Brain microvascular endothelial cell (primary cell): ENCODE measurements at regions not wholly inside any gene's neighbourhood (a gene's known extent, or its start where the extent isn't known, plus 50 kb on each side); places are given as distances from the start of the nearest gene placed in this dataset.

Source experiments
- DNase-seq: peaks from one replicate; pipeline ENCODE4 v3.0.0-alpha.2; 2020
- H3K27ac ChIP-seq: fragments of 250-450 bp; sonication (Bioruptor Pico); 2 replicates; pipeline ENCODE4 v1.5.1; 2020; ENCODE audit warnings: mild to moderate bottlenecking, moderate library complexity
- H3K27me3 ChIP-seq: fragments of 250-450 bp; sonication (Bioruptor Pico); replicated peaks from 2 replicates; pipeline ENCODE4 v1.5.1; 2020; ENCODE audit warnings: mild to moderate bottlenecking
- H3K36me3 ChIP-seq: fragments of 250-450 bp; sonication (Bioruptor Pico); replicated peaks from 2 replicates; pipeline ENCODE4 v1.5.1; 2020; ENCODE audit warnings: mild to moderate bottlenecking
- H3K4me3 ChIP-seq: 2 replicates; pipeline ENCODE4 v1.5.1; 2011; ENCODE audit warnings: low read depth, mild to moderate bottlenecking, control low read depth, low read length, moderate library complexity
- in situ Hi-C: cut with HindIII; loops from 2 replicates; pipeline ENCODE4 v1.10.0; 2017; ENCODE audit warnings: low sequenced_read_pairs, low pct_ligation_motif_present
- TF ChIP-seq, protein P1 (sequence below): IDR thresholded peaks from 2 replicates; pipeline ENCODE4 v1.5.1; 2011; ENCODE audit warnings: low read depth, mild to moderate bottlenecking, moderate library complexity, low read length, control low read depth, inconsistent platforms; ENCODE audit errors: missing control alignments

DNA sequence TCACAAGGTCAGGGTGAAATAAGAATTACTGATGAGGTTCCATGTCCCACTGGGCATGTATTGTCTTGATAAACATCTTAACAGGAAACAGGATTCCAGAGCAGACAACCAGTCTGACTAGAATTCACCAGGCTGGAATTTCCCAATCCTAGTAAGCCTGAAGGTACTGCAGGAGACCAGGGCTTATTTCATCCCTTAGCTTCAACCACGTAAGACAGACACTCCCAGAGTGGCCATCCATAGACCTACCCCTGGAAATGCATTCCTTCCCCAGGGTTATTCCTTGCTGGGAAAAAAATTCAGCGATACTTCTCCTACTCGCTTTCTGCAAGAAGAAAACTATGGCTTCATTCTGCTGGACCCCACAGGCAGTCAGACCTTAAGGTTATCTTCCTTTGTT is 785.4 kb downstream of the NR2F1-AS1 start:
- DNase-seq: no peak
- TF ChIP-seq, protein P1, sequence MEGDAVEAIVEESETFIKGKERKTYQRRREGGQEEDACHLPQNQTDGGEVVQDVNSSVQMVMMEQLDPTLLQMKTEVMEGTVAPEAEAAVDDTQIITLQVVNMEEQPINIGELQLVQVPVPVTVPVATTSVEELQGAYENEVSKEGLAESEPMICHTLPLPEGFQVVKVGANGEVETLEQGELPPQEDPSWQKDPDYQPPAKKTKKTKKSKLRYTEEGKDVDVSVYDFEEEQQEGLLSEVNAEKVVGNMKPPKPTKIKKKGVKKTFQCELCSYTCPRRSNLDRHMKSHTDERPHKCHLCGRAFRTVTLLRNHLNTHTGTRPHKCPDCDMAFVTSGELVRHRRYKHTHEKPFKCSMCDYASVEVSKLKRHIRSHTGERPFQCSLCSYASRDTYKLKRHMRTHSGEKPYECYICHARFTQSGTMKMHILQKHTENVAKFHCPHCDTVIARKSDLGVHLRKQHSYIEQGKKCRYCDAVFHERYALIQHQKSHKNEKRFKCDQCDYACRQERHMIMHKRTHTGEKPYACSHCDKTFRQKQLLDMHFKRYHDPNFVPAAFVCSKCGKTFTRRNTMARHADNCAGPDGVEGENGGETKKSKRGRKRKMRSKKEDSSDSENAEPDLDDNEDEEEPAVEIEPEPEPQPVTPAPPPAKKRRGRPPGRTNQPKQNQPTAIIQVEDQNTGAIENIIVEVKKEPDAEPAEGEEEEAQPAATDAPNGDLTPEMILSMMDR: no peak
- no peak overlapping the region for H3K27ac ChIP-seq
- H3K4me3 ChIP-seq: no peak overlapping the region
- H3K27me3 ChIP-seq: no peaks in the 10 kb centered on the region
- H3K36me3 ChIP-seq: no peaks in the 10 kb centered on the region
- in situ Hi-C loops: no loop called here

GRCh38 chr5:92780057-92780456 is 801.0 kb downstream of the NR2F1-AS1 start:
- no peak for DNase-seq
- Histone ChIP-seq H3K27me3 (no peaks in the 10 kb centered on the region), H3K36me3 (no peaks in the 10 kb centered on the region), H3K27ac (no peak overlapping the region), H3K4me3 (no peak overlapping the region)
- in situ Hi-C loops: no loop called here
- TF ChIP-seq, protein P1: no peak

- DNase-seq: no peak
- Histone ChIP-seq H3K27ac (no peak overlapping the region), H3K4me3 (no peak overlapping the region), H3K27me3 (no peaks in the 10 kb centered on the region), H3K36me3 (no peaks in the 10 kb centered on the region)
- in situ Hi-C loops: no loop called here
- TF ChIP-seq, protein P1: no peak
These were observed 801.5 kb downstream of the NR2F1-AS1 start for GRCh38 chr5:92779536-92779935.

GRCh38 chr5:92778261-92778660 is 802.8 kb downstream of the NR2F1-AS1 start:
- DNase-seq: no peak
- Histone ChIP-seq H3K4me3 (no peak overlapping the region), H3K27me3 (no peaks in the 10 kb centered on the region), H3K36me3 (no peaks in the 10 kb centered on the region), H3K27ac (no peak overlapping the region)
- TF ChIP-seq, protein P1: no peak
- in situ Hi-C loops: no loop called here

DNA sequence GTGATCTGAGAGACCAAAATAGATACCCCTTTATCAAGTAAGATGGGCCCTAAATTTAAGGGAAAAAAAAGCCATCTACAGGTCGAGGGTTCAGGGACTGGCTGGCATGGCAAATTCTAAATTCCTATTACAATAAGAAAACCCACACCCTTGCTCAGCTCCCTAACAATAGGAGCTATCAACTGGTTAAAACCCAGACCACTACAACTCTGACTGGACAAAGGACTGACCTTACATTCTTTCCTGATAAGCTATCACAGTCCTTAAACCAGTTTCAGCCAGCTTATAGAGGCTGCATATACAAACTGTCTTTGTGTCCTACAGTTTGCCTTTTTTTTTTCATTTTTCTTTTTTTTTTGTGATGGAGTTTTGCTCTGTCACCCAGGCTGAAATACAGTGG is 803.6 kb downstream of the NR2F1-AS1 start:
- Histone ChIP-seq H3K27me3 (no peaks in the 10 kb centered on the region), H3K36me3 (no peaks in the 10 kb centered on the region), H3K4me3 (no peak overlapping the region), H3K27ac (no peak overlapping the region)
- in situ Hi-C loops: no loop called here
- DNase-seq: no peak
- TF ChIP-seq, protein P1: no peak
